GM12892 (cell line): ENCODE measurements at regions not wholly inside any gene's neighbourhood (a gene's known extent, or its start where the extent isn't known, plus 50 kb on each side); places are given as distances from the start of the nearest gene placed in this dataset.

Experiments used
- POLR2A ChIP-seq: IDR thresholded peaks from 2 replicates; pipeline ENCODE4 v1.6.1; 2011; ENCODE audit warnings: low read depth, low read length, control low read depth
- POLR2AphosphoS5 ChIP-seq: IDR thresholded peaks from 2 replicates; pipeline ENCODE4 v1.6.1; 2011; ENCODE audit warnings: low read depth, low read length, control low read depth

DNA sequence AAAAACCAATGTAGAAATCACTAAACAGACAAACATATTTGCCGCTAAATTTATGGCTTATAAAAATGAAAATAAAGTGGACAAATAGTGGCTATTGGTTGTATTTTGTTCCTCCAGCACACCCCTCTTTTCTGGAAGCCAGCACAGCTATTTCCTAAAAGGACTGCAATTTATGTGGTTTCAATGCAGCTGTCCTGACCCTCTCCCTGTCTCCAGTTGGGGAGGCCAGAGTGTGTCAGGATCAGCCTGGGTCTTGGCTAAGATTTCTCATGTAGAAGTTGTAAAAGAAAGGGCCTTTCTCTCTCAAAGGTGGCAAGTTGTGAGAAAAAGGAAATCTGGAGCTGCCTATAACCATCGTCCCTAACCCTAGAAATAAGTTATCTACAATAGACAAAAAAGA lies 165.6 kb downstream of the ALDH8A1 start:
- TF ChIP-seq POLR2A (no peak), POLR2AphosphoS5 (no peak)
